GM06990 (cell line): ENCODE measurements at regions not wholly inside any gene's neighbourhood (a gene's known extent, or its start where the extent isn't known, plus 50 kb on each side); places are given as distances from the start of the nearest gene placed in this dataset.

Experiments
- DNase-seq: peaks from one replicate; pipeline ENCODE4 v3.0.0-alpha.2; 2011; ENCODE audit not compliant: insufficient read length; ENCODE audit errors: extremely low read depth
- H3K27me3 ChIP-seq: replicated peaks from 2 replicates; pipeline ENCODE4 v1.6.0; 2011; ENCODE audit warnings: low read length; ENCODE audit not compliant: control insufficient read depth, insufficient read depth
- H3K36me3 ChIP-seq: 2 replicates; pipeline ENCODE4 v1.5.1; 2011; ENCODE audit warnings: low read length; ENCODE audit not compliant: control insufficient read depth, insufficient read depth
- H3K4me3 ChIP-seq: replicated peaks from 2 replicates; pipeline ENCODE4 v1.5.1; 2011; ENCODE audit warnings: low read depth, mild to moderate bottlenecking, control low read depth, low read length
- TF ChIP-seq, protein P1 (sequence below): IDR thresholded peaks from 2 replicates; pipeline ENCODE4 v1.5.1; 2011; ENCODE audit warnings: low read length, control low read depth, mild to moderate bottlenecking, inconsistent platforms; ENCODE audit not compliant: insufficient read depth, poor library complexity, severe bottlenecking

DNA sequence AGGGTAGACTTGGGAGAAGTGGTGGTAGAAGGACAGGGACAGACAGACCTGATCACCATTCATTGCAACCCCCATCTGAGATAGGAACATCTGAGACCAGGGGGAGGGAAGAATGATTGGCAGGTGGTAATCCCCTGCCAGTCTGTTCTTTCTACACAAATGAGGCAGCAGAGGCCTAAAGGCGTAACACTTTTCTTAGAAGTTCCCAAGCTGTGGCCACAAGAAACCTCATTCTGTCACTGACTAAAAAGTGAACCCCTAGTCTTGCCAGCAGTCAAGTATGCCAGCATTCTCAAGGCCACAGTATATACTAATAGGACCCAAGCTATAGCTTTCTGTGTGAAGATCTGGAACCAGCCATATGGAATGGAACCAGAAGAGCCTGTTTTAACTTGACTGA lies 638.0 kb downstream of the KCNT2 start:
- no peaks in the 10 kb centered on the region for H3K36me3 ChIP-seq
- TF ChIP-seq, protein P1, sequence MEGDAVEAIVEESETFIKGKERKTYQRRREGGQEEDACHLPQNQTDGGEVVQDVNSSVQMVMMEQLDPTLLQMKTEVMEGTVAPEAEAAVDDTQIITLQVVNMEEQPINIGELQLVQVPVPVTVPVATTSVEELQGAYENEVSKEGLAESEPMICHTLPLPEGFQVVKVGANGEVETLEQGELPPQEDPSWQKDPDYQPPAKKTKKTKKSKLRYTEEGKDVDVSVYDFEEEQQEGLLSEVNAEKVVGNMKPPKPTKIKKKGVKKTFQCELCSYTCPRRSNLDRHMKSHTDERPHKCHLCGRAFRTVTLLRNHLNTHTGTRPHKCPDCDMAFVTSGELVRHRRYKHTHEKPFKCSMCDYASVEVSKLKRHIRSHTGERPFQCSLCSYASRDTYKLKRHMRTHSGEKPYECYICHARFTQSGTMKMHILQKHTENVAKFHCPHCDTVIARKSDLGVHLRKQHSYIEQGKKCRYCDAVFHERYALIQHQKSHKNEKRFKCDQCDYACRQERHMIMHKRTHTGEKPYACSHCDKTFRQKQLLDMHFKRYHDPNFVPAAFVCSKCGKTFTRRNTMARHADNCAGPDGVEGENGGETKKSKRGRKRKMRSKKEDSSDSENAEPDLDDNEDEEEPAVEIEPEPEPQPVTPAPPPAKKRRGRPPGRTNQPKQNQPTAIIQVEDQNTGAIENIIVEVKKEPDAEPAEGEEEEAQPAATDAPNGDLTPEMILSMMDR = no peak
- no peaks in the 10 kb centered on the region for H3K27me3 ChIP-seq
- DNase-seq = no peak
- H3K4me3 ChIP-seq = no peak overlapping the region

DNA sequence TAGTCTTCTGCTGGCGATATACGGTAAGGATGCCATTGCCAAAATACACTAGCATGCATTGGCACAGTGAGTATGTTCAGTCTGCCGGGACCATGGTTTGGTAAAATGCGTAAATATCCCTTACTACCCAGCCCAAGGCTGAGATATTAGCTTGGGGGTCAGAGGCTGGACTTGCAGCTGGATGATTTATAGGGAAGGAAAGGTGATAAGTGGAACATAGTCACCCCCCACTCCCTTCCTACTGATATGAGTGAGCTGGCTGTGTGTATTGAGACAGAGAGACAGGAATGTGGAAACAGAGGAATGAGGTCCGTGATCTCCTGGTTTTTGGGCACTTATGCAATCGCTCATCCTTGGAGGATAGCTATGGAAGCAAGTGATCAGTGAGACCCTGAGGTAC lies 642.8 kb downstream of the KCNT2 start:
- Histone ChIP-seq H3K4me3 (no peak overlapping the region), H3K36me3 (no peaks in the 10 kb centered on the region), H3K27me3 (no peaks in the 10 kb centered on the region)
- TF ChIP-seq, protein P1 = no peak
- no peak for DNase-seq

DNA sequence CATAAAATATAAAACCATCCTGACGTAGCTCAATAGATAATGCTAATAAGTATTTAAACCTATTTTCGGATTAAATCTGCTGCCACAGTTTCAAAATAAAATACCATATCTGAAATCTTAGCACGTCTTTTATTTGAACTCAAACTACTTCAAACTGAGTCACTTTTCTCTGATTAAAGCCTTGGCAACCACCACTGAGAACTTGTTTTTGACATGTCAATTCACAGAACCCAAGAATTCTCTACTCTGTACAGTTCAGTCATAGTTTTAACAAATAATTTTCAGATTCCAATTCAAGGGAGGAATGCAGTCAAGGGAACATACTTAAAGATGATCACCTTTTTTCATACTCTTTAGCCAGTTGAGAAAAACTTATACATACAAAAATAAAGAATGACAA lies 643.2 kb downstream of the KCNT2 start:
- no peaks in the 10 kb centered on the region for H3K27me3 ChIP-seq
- H3K4me3 ChIP-seq = no peak overlapping the region
- TF ChIP-seq, protein P1 = no peak
- DNase-seq = no peak
- H3K36me3 ChIP-seq = no peaks in the 10 kb centered on the region

DNA sequence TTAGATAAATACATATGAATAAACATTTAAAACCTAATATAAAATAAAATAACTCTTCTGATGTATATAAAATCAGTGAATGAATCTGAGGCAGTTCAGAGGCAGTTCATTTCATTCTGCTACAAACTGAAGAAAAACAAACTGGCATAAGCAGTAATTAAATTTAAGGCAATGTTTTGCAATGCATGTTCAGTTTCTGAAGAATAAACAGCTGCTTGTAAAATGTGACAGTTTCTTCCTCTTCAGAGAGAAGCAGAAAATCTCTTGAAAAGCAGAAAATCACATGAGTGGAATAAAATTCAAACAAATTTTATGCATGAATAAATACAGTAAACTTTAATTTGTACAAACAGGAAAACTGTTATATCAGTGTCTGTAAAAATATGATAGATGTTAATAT lies 643.7 kb downstream of the KCNT2 start:
- no peak for DNase-seq

DNA sequence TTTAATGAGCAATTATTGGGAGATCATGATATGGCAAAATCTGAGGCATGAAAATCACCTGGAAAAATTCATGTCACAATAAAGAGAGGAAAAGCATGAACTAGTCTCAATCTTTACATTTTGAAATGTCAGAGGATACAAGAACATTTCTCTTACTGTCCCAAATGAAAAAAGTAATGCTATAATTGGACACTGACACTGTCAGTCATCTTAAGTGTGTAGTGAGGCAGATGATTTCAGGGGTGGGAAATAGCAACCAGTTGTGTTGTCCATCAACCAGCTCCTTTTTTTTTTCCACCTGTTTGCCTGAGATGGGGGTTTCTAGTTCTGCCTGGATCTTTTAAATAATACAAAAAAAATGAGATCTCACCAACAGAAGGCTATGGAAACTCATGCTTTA lies 646.2 kb downstream of the KCNT2 start:
- Histone ChIP-seq H3K4me3 (no peak overlapping the region), H3K36me3 (no peaks in the 10 kb centered on the region), H3K27me3 (no peaks in the 10 kb centered on the region)
- TF ChIP-seq, protein P1 = no peak
- no peak for DNase-seq

More for the DNA sequence above, 643.7 kb downstream of the KCNT2 start:
- no peaks in the 10 kb centered on the region for H3K36me3 ChIP-seq
- no peak overlapping the region for H3K4me3 ChIP-seq
- TF ChIP-seq, protein P1 = no peak
- H3K27me3 ChIP-seq = no peaks in the 10 kb centered on the region

DNA sequence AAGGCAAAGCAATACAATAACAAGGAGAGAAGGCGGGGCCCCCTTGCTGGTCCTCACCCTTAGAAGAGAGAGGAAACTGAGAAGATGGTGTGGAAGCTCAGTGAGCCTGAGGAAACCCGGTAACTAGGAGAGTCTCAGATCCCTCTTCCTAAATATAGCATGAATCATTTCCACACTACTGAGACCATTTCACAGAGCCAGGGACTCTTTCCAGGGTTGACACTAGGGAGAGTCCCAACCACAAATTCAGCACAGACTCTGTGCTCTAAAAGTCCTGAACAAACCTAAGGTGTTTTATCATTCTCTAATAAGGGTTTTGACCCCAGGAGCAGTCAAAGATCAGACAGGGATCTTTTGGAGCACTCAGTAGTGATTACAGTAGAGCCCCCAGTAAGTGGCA lies 647.7 kb downstream of the KCNT2 start:
- no peak for DNase-seq
- no peaks in the 10 kb centered on the region for H3K36me3 ChIP-seq
- TF ChIP-seq, protein P1 = no peak
- no peaks in the 10 kb centered on the region for H3K27me3 ChIP-seq
- no peak overlapping the region for H3K4me3 ChIP-seq
